Glomerular visceral epithelial cell (primary cell): ENCODE measurements at regions not wholly inside any gene's neighbourhood (a gene's known extent, or its start where the extent isn't known, plus 50 kb on each side); places are given as distances from the start of the nearest gene placed in this dataset.
"Not testable (repeated sequence)": the region's sequence is repeated elsewhere in the genome, so short reads cannot be mapped to it uniquely, and the experiment has no call there.

Experiments used
- DNase-seq: peaks from one replicate; pipeline ENCODE4 v3.0.0-alpha.2; 2016; ENCODE audit errors: extremely low spot score

DNA sequence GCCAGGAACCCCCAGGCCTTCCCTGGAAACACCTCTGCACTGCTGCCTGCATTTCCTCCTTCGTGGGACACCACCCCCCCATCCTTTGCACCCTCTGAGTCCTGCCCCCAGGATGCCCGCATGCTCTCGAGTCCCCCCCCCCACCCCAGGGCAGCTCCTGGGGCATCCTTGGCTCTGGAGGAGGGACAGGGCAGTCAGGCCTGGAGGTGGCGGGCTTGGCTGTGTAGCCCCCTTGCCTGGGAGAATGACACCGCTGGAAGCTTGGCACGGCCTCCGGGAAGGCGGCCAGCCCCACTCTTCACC lies 98.9 kb upstream of the GSE1 start:
- no peak for DNase-seq

DNA sequence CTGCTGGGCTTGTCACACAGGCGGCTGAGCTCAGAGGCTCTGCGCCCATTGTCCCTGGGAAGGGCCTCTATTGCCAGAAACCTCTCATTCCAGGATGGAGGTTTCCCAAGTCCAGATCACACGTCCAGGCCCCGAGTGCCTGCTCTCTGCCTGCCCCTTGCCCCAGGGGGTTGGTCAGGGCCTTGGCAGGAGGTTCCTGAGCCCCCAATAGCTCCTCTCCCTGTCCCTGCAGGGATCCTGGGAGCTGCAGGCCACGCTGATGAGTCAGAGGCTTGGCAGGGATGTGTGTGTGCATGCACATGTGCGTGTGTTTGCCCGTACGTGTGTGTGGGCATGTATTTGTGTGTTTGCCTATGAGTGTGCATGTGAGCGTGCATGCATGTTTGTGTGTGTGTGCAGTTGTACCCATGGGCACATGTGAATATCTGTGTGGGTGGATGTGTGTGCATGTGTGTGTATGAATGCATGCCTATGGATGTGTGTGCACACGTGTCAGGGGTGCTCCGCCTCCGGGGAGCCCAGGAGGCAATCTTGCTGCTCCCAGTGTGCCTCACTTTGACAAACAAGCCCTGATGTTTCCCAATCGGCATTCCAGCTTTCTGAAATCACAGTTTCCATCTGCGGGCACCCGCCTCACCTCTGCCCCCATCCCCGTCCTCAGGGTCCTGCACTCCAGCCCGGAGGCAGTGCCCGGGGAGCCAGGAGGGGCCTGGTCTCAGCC lies 98.4 kb upstream of the GSE1 start:
- peak; percentile 56 for DNase-seq

DNA sequence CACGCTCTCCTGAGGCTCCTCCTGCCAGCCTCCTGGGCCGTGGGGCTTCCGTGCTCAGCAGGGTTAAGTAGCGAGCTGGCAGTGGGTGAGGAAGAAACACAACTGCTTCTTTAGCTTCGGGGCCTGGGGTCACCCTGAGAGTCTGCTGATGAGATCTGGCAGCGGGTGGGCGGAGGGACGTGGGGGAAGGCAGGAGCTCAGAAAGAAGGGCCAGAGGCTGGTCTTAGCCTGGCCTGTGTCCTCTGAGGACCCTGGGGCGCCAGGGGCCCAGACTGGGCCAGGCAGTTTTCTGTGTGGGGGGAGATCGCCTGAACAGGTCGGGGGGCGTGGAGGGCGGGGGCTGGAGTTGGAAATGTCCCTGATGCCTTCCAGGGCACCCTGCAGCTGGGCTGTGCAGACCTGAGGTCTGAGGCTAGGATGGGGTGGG lies 97.8 kb upstream of the GSE1 start:
- no peak for DNase-seq

DNA sequence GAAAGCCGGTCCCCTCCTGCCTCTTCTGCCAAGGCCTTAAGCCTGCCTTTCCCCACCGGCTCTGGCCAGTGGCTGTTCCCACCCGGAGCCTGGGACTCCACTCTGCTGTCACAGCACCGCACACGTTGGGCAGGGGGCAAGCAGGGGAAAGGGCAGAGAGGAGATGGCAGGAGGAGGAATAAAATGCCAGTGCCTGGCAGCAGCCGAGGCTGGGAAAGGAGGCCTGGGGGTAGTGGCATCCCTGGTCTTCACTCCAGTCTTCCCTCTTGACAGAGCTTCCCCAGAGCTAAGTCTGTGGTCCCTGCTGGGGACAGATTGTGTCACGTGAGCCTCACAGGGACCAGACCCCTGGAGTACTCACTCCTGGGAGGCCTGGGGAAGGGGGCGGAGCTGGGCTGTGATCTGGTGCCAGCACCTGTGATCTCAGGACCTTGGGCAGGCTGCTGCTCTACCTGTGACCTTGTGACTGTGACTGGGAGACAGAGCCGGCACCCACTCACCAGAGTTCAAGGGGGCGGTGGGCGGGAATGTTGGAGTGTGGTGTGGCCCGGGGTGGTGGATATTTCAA lies 97.2 kb upstream of the GSE1 start:
- no peak for DNase-seq

DNA sequence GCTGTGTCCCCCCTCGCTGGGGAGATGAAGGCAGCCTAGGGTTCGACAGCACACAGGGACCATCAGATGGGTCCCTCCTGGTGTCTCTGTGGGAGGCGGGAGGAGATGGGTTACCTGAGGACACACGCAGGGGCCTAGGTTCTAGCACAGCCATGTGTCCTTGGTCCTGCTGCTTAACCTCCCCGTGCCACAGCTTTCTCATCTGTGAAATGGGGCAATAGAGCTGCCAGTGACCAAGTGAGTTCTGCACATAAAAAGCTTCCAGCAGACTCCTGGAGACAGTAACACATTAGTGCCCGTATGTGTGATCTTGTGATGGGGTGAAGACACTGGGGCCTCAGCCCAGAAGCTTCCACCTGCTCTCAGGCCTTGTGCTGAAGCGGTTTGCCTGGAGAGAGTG lies 96.0 kb upstream of the GSE1 start:
- DNase-seq, result no peak

DNA sequence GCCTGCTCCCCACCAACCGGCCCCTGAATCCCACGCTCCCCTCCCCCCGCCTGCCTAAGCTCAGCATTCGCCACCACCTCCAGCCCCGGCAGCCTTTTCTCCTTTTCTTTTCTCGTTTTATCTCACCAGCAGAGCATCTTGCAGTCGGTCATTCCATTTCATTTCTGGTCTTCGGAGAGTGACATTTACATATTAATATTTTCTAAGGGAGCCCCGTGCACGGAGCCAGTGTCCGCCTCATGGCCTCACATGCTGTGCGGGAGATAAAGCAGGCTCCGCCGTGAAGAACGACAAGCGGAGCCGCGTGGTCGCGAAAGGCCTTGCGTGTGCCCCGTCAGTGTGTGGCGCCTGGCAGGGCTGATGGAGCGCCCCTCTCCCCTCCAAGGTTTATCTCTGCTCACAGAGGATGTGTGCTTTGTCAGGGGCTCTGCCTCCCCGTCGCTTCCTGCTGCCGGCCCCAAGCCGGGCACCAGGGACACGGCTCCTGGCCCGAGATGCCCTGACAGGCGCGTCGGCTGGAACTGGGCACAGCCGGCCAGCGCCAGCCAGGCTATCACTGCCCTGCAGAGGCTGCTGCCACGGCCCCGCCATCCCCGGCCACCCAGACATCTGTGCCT lies 95.5 kb upstream of the GSE1 start:
- DNase-seq, result no peak

DNA sequence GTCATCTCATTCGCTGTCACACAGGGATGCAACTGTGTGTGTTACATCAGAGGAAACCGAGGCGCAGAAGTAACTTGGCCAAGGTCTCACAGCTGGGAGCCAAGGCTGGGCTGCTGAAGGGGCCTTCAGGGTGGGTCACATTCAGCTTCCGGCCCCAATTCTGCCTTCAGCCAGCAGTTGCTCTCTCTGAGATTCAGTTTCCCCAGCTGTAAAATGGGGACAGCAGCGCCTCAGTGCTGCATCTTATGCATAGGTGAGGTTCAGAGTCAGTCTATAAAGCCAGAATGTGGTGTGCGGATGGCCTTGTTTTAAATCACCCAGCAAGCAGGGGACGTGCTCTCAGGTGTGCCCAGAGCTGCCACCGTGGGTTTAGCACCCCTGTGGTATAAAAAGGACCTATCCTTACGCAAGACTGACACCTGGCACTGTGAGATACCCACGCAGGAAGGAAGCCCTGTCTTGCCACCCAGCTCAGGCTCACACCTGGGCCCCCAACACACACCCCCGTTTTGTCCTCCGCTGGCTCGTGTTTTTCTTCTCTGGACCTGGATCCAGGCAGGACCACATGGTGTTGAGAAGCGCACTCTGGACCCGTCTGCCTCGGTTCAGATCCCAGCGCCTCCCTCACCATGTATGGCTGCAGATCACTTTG lies 94.6 kb upstream of the GSE1 start:
- no peak for DNase-seq

DNA sequence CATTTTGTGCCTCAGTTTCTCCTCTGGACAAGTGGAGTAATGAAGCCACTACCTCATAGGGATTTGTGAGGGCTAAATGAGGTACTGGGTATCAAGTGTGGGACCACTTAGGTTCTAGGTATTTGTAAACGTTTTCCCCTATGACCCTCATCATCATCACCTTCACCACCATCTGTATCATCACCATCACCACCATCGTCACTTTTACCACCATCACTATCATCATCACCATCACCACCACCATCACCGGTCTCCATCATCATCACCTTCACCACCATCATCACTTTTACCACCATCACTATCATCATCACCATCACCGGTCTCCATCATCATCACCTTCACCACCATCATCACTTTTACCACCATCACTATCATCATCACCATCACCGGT lies 94.1 kb upstream of the GSE1 start:
- not testable (repeated sequence) for DNase-seq

DNA sequence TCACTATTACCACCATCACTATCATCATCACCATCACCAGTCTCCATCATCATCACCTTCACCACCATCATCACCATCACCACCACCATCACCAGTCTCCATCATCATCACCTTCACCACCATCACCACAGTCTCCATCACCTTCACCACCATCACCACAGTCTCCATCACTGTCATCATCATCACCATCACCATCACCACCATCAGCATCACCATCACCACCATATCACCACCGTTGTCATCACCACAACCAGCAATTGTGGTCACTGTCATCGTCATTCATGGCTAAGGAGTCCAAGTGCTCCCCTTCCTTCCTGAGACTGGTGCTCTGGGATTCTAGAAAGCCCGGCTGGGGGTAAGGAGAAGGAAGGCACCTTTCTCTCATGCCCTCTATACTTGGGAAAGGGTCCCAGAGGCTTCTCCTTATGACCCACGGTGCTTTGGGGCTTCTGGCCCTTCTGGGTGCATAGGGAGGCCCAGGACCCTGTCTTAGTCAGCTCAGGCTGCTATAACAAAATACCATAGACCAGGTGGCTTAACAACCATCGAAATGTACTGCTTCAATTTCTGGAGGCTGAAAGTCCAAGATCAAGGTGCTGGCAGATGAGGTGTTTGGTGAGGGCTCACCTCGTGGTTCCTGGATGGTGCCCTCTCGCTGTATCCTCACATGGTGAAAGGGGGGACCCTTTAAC lies 93.4 kb upstream of the GSE1 start:
- DNase-seq, result no peak

DNA sequence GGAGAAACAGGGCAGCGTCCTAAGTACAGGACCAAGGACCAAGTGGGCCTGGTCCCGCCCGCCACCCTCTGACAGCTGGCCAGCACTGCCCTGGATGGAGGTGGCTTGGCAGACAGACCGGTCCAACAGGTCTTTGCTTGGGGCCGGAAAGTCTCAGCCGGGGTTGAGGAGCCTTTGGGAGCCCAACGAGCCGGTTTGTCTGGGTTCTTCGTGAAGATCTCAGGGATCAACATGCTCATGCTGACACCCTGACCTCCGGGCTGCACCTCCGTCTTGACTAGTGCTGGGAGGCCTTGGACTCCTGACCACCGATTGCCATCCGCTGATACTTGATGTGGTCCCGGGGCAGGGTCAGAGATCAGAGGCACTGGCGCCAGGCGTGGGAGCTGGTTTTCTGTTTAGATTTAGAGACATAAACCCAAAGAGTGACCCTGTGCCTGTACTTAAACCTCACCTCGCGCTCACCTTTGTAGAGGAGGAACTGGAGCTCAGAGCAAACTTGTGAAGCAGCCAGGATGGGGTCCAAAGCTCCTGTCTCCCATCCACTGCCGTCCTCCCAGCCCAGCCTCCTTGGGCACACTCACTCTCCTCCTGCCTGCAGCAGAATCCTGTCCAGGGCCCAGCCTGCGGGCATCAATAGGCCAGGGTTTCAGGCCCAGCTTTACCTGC lies 92.1 kb upstream of the GSE1 start:
- no peak for DNase-seq

DNA sequence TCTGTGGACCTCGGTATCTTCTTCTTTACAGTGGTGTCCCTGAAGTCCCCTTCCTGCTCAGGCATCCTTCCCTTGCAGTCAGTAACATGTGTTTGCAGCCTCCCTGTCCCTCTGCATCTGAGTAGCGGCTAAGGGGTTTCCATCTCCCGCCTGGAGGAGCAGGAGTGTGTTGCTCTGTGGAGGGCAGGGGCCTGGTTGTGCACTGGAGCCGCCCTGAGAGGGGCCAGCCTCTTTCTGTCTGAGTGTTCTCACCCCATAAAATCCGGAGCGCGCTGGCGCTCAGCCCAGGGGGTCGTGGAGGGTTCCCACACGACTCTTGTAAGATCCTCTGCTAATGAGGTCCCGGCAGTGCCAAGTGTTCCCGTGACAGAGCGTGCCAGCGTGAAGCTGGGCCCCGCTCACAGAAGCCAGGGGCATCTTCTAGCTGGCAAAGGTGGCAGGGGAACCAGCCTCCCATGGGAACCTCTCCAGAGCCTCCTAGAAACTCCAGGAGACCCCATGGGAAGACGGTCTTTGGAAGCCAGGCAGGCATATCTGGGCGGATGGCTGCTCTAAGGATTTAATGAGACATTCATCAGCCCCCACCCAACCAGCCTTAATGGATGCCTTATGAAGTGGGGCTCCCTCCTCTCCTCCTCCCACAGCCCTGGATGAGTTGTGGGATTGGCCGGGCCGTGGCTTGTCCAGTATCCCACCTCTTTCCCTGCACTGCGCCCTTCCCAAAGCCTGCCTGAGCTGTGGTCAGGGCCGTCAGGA lies 91.4 kb upstream of the GSE1 start:
- DNase-seq, result no peak

DNA sequence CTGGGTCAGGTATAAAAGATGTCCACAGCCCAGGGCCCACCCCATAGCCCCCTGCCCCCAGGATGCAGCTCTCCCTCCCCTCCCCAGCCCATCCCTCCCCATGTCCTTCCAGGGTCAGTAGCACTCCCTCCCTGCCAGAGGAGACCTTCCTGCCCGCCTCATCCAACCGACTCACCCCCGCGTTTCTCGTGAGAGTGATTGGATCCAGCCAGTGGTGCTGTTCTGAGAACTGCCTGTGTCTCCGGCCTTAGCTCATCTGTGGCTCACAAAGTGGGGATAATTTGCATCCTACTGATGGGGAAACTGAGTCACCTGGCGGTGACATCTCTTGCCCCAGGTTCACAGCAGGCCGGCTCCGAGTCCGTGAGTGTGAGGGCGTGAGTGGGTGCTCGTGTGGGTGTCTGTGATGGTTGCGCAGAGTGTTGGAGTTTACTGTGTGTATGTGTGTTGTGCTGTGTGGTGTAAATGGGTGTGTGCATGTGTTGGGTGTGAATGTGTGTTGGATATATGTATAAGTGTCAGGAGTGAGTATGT lies 90.7 kb upstream of the GSE1 start:
- DNase-seq, result no peak

DNA sequence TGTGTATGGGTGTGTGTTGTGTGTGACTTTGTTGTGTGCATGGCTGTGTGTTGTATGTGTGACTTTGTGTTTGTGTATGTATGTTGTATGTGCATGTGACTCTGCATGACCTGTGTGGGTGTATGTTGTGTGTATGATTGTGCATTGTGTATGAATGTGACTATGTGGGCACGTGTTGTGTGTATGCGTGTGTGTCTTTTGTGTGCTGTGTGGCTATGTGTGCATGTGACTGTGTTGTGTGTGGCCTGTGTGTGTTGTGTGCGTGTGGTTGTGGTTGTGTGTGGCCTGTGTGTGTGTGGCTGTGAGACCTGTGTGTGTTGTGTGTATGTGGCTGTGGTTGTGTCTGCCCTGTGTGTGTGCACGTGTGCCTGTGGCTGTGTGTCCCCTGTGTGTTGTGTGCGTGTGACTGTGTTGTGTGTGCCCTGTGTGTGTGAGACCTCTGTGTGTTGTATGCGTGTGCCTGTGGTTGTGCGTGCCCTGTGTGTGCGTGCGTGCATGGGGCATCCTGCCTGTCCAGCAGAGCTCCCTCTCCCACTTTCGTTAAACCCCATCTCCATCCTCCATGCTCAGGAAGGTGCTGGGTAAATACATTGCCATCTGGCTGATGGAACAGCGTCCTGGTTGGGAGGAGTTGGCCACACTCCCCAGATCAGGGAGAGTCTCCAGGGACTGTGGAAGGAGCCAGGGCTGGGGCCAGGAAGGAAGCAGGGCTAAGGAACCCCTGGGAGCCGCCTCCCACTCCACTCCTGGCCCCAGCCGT lies 90.1 kb upstream of the GSE1 start:
- no peak for DNase-seq

DNA sequence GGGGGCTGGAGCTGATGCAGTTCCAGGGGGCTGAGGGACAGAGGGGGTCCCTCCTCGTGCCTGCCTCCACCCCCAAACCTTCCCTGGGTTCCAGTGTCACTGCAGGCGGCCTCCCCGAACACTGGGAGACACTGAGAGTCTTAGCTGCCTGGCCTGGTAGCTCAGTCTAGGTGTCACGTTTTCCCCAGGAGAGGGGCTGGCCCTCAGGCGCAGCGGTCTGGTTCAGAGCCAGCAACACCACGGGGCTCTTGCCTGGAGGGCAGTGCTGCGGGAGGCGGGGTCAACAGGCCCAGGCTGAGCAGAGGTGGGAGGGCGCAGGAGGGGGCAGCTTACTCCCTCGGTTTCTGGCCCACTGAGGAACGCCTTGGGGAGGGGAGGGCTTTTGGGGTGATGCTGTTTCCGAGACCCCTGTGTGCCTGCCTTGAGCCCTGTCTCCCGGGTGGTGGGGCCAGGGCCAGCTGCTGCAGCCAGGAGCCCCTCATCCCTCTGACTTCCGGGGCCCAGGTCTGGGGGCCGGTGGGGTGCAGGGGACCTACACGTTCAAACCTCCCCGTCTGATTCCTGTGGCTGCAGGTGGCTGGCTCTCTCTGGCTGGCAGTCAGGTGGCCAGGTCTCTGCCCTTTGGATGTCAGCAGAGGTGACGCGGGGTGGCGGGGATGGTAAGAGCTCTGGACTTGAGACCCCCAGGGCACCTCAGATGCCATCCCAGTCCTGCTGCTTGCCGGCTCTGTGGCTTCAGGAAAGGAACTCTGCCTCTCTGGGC lies 89.3 kb upstream of the GSE1 start:
- peak; percentile 47 for DNase-seq

DNA sequence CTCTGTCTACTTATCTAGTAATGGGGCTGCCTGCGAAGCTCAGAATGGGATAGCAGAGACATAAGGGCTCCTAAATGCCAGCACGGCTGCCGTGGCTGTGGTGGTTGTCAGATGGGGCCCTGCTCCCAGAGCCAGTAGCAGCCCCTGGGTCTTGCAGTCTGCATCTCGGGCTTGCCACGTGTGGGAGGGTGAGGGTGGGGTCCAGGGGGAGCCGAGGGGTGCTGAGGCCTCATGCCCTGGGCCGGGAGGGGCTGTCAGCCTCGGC lies 88.8 kb upstream of the GSE1 start:
- DNase-seq, result no peak

DNA sequence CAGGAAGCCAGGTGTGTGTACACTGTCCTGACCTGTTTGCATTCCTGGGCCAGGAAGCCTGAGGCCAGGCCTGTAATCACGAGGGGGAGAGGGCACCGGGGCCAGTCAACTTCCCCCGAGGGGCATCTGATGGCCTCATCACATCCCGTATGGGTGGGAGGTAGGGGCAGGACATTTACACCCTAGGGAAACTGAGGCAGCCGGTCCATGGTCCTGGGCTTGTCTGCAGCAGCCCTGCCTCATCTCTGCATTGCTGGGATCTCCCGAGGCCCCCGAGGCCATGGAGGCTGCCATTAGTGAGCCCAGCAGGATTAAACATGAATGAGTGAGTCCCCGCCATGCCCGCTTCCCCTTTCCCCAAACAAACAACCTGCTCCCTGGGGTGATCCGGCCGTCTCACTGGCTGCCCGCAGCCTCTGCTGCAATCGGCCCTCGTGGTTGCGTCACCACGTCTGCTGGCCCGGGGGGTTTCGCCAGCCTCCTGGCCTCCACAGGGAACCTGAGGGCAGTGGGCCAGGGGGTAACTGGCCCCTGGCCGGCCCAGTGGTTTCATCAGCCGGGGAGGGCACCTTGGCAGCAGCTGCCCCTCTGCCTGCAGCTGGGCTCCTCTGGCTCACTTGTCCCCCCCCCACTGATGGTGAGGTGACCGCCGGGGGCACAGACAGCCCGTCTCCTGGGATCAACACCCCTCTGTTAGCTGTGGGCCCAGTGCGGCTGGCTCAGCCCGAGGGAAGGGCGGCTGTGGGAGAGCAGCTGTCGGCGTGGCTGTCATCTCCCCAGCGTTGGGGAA lies 88.3 kb upstream of the GSE1 start:
- DNase-seq, result no peak

DNA sequence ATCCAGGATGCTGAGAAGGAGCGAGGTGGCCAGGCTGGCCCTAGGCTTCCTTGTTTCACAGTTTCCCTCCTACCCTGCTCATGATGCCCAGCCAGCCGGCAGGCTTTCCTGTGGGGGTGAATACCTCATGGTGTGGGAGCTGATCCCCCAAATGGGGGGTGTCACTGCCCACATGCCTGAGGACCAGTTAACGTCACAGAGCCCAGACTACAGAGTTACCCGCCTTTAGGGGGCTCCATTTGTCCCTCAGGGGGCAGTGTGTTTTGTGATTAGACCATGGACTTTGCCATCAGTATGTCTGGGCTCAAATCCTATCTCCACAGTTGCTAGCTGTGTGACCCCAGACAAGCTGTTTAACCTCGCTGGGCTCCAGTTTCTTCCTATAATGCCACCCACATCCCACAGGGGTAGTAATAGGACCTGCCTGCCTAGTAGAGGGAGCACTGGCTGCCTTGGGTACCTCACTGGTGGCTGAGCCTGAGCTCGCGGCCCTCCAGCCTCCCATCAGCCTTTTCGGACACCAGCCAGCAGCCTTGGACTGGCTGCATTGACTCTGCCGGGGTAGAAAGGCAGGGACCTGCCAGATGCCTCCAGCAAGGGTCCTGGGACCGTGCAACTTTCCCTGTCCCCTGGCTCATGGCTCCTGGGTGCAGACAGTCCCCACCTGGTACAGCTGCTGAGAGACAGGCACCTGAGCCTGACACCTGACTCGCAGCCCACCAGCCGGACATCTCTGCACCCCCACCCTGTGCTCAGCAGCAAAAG lies 87.5 kb upstream of the GSE1 start:
- DNase-seq, result no peak
